GM12878 (cell line): ENCODE measurements at regions not wholly inside any gene's neighbourhood (a gene's known extent, or its start where the extent isn't known, plus 50 kb on each side); places are given as distances from the start of the nearest gene placed in this dataset.
A peak's percentile ranks its signal among the peaks of the same experiment; 100 is the strongest.

Experiments used
- ATAC-seq: fragments of 200-7000 bp; cut with Tn5 transposase; 3 replicates; pipeline ENCODE4 v1.9.1; 2020; ENCODE audit warnings: mild to moderate bottlenecking, moderate library complexity
- BruUV-seq: library from RNA; stranded (reverse); fragments of 400-500 nt; replicated peaks from 2 replicates; lab custom pipeline; 2021; lab: Mats Ljungman, UMichigan
- CTCF ChIA-PET: fragments of 300-600 bp; sonication (Branson Sonifier 250); formaldehyde crosslinking; extraction: SDS; loops from one replicate; lab custom pipeline; 2021; ENCODE audit warnings: inconsistent platforms; lab: Yijun Ruan, JAX
- POLR2A ChIA-PET: fragments of 350-600 bp; formaldehyde crosslinking; extraction: SDS; loops from one replicate; lab custom pipeline; 2021; ENCODE audit warnings: inconsistent platforms; lab: Charles Lee
- RAD21 ChIA-PET: fragments of 300-600 bp; sonication (Branson Sonifier 250); formaldehyde crosslinking; loops from one replicate; lab custom pipeline; 2023; ENCODE audit warnings: antibody characterized with exemption; ENCODE audit not compliant: unreplicated experiment; lab: Charles Lee
- SMC1A ChIA-PET: fragments of 300-600 bp; sonication (Branson Sonifier 250); formaldehyde crosslinking; loops from one replicate; lab custom pipeline; 2023; ENCODE audit not compliant: unreplicated experiment, uncharacterized antibody; lab: Charles Lee
- DNase-seq: peaks from one replicate; pipeline ENCODE4 v3.0.0-alpha.2; 2011; ENCODE audit warnings: low read depth, low spot score
- FAIRE-seq: peaks from 3 replicates; lab custom pipeline; 2011; peaks lifted over from hg19 to GRCh38; lab: Jason Lieb, UNC
- H2AFZ ChIP-seq: 2 replicates; pipeline ENCODE4 v1.6.0; 2011; ENCODE audit warnings: low read depth, low read length, control low read depth; ENCODE audit not compliant: control insufficient read depth
- H3K27ac ChIP-seq: 2 replicates; pipeline ENCODE4 v1.5.1; 2011; ENCODE audit warnings: control low read depth; ENCODE audit not compliant: control insufficient read depth, insufficient read depth
- H3K27me3 ChIP-seq, 2 experiments: replicated peaks in 1 of 2; 2 replicates each; pipeline versions ENCODE4 v1.6.0 to v1.6.1; 2011; ENCODE audit warnings: low read length in 1 of 2; ENCODE audit not compliant: control insufficient read depth in 2 of 2, insufficient read depth in 2 of 2
- H3K36me3 ChIP-seq, 2 experiments: 2 replicates each; pipeline ENCODE4 v1.5.1; 2011; ENCODE audit warnings: low read length in 1 of 2; ENCODE audit not compliant: control insufficient read depth in 2 of 2, insufficient read depth in 2 of 2
- H3K4me1 ChIP-seq: 2 replicates; pipeline ENCODE4 v1.6.1; 2011; ENCODE audit warnings: mild to moderate bottlenecking, low read length, moderate library complexity, mixed read lengths; ENCODE audit not compliant: control insufficient read depth, insufficient read depth
- H3K4me2 ChIP-seq: 2 replicates; pipeline ENCODE4 v1.6.0; 2011; ENCODE audit warnings: control low read depth; ENCODE audit not compliant: control insufficient read depth, insufficient read depth
- H3K4me3 ChIP-seq: fragments of 200-600 bp; sonication (generic); 2 replicates; pipeline ENCODE4 v1.5.1; 2016
- H3K79me2 ChIP-seq: 2 replicates; pipeline ENCODE4 v1.6.0; 2011; ENCODE audit warnings: low read length; ENCODE audit not compliant: control insufficient read depth, insufficient read depth
- H3K9ac ChIP-seq: 2 replicates; pipeline ENCODE4 v1.8.0; 2011; ENCODE audit warnings: low read length, control low read depth, mixed read lengths; ENCODE audit not compliant: control insufficient read depth, insufficient read depth
- H3K9me3 ChIP-seq: replicated peaks from 3 replicates; pipeline ENCODE4 v1.5.1; 2011; ENCODE audit warnings: mild to moderate bottlenecking, low read length; ENCODE audit not compliant: control insufficient read depth, insufficient read depth
- H4K20me1 ChIP-seq: 2 replicates; pipeline ENCODE4 v1.6.0; 2011; ENCODE audit not compliant: control insufficient read depth, insufficient read depth
- CTCF ChIP-seq, 3 experiments: IDR thresholded peaks in 2 of 3; conservative IDR thresholded peaks in 1 of 3; 2 replicates each; pipeline ENCODE4 v1.5.1; 2011; ENCODE audit warnings: low read depth in 3 of 3, low read length in 3 of 3, mild to moderate bottlenecking in 3 of 3, control low read depth in 2 of 3, moderate library complexity in 2 of 3, inconsistent platforms in 1 of 3, mixed read lengths in 1 of 3; ENCODE audit not compliant: control insufficient read depth in 2 of 3, insufficient read depth in 1 of 3; ENCODE audit errors: extremely low read depth in 1 of 3
- GABPA ChIP-seq: IDR thresholded peaks from 2 replicates; pipeline ENCODE4 v1.6.1; 2014; ENCODE audit warnings: antibody characterized with exemption, low read depth, mild to moderate bottlenecking, inconsistent platforms
- HCFC1 ChIP-seq: fragments of 150-350 bp; IDR thresholded peaks from 2 replicates; pipeline ENCODE4 v1.6.1; 2014; ENCODE audit warnings: low read length
- IKZF1 ChIP-seq: fragments of 450-650 bp; conservative IDR thresholded peaks from 2 replicates; pipeline ENCODE4 v1.6.1; 2017; ENCODE audit warnings: antibody characterized with exemption, mild to moderate bottlenecking
- RAD21 ChIP-seq: IDR thresholded peaks from 2 replicates; pipeline ENCODE4 v1.6.1; 2011; ENCODE audit warnings: mild to moderate bottlenecking, low read depth, low read length, moderate library complexity; ENCODE audit not compliant: insufficient read depth
- SMC3 ChIP-seq: IDR thresholded peaks from 2 replicates; pipeline ENCODE4 v1.6.1; 2011; ENCODE audit warnings: low read length, improper control_type of control experiment, borderline replicate concordance
- SRF ChIP-seq, 2 experiments: IDR thresholded peaks; 2 replicates each; pipeline ENCODE4 v1.6.1; 2011; ENCODE audit warnings: low read depth in 2 of 2, low read length in 2 of 2, mild to moderate bottlenecking in 1 of 2, moderate library complexity in 1 of 2
- ZNF622 ChIP-seq: fragments of 450-650 bp; IDR thresholded peaks from 2 replicates; pipeline ENCODE4 v1.6.1; 2017; ENCODE audit warnings: mild to moderate bottlenecking, inconsistent platforms
- WGBS: methylation state at CpG from one replicate; pipeline ENCODE4 v1.1.6; 2016; ENCODE audit warnings: low lambda C conversion rate; ENCODE audit not compliant: insufficient replicate concordance, insufficient coverage; ENCODE audit errors: missing lambda C conversion rate; 5-methylcytosine and 5-hydroxymethylcytosine counted together
- in situ Hi-C: fragments of 300-500 bp; cut with MboI; formaldehyde crosslinking; loops from 9 replicates; pipeline ENCODE4 v1.14.3; 2018; ENCODE audit warnings: mixed read lengths
- intact Hi-C: fragments of 100-400 bp; cut with micrococcal nuclease; formaldehyde crosslinking; loops from one replicate; pipeline ENCODE4 v1.14.2; 2022; ENCODE audit not compliant: unreplicated experiment

GRCh38 chr2:75787532-75788132 is 76.9 kb upstream of the GCFC2 start:
- H3K4me1 ChIP-seq = peaks cover 14% of the 10 kb centered on the region
- DNase-seq = no peak
- H3K4me2 ChIP-seq = no peak overlapping the region
- ChIA-PET POLR2A (no interaction called here), CTCF (interaction anchor here (1.1 to 1.8 kb wide), 5 partner anchors 11 to 813 kb away, joined by 4 to 11 read pairs (median 4); no protein-coding TSS in a partner anchor), SMC1A (no interaction called here), RAD21 (no interaction called here)
- ATAC-seq = peak; percentile 76
- no peak overlapping the region for H3K27ac ChIP-seq
- no TSS peak for BruUV-seq
- peak overlapping the region; percentile 28 for H2AFZ ChIP-seq
- intact Hi-C loops (loop anchor here (1.0 to 10.0 kb wide), 6 partner anchors 109 to 812 kb away; no protein-coding TSS in a partner anchor), in situ Hi-C loops (loop anchor here (5.0 kb wide), 1 partner anchor 810 kb away; no protein-coding TSS in a partner anchor)
- H3K4me3 ChIP-seq = no peak overlapping the region
- H3K79me2 ChIP-seq = no peaks in the 10 kb centered on the region
- peak; percentile 70; the same call in 1 of the 2 replicates for TF ChIP-seq SMC3
- no peak for TF ChIP-seq GABPA
- TF ChIP-seq HCFC1 = no peak
- no peak for TF ChIP-seq SRF (IDR thresholded peaks at IDR 0.05; ENCODE audit: low read depth in 2 of 2, low read length in 2 of 2)
- TF ChIP-seq RAD21 = peak; percentile 91
- peak; percentile 38 to 65 (median 40) for TF ChIP-seq CTCF (IDR thresholded peaks at IDR 0.05 in 2 of 3, conservative IDR thresholded peaks at IDR 0.05 in 1 of 3; ENCODE audit: control insufficient read depth in 2 of 3, extremely low read depth in 1 of 3, insufficient read depth in 1 of 3, low read depth in 3 of 3, low read length in 3 of 3)
- TF ChIP-seq ZNF622 = no peak
- no peak for TF ChIP-seq IKZF1
- peak; percentile 7 for FAIRE-seq
- H3K36me3 ChIP-seq = no peaks in the 10 kb centered on the region
- no peaks in the 10 kb centered on the region for H3K27me3 ChIP-seq
- H4K20me1 ChIP-seq = no peaks in the 10 kb centered on the region
- no peak overlapping the region for H3K9ac ChIP-seq
- no peaks in the 10 kb centered on the region for H3K9me3 ChIP-seq
- WGBS = 17% methylated on average over 5 of the region's 5 CpGs
